ENCODE measurements at regions not wholly inside any gene's neighbourhood (a gene's known extent, or its start where the extent isn't known, plus 50 kb on each side); places are given as distances from the start of the nearest gene placed in this dataset.

DNA sequence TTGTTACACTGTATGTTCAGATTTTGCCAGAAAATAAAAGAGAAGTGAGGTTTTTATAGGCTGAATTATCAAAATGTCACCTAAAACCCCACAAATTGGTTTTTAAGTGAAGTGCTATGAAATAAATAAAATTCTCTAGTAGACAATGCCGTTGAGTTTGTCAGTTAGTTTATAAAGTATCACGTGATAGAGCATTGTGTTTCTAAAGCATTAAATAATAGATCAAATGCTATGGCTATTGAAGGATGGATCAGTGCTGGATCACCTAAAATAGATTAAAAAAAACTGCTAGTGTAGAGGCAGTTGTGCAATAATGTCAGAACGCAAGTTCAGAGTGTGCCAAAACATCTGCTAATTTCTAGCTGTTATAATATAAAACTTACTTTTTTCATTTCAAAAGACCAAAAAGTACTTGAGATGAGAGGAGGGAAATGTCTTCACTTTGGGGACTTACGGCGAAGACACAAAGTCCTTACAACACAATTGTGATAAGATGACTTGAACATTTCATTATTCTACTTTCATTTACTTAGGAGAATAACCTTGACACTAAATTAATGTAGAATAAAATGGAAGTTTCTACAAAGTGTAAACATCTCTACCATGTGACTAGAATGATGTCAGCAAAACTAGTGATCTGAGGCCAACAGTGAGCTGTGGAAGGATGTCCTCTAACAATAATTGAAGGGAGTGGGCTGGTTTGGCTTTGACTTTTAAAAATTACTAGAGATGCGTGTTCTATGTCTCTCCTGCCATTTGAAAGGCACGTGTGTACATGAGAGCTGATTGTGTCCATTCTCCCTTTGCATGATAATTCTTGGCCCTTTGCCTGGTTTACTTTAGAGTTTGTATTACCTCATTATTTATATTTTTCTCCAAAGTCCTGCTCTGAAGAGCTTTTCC, 154.4 kb upstream of the PDE3A start:
- DNase-seq = no peak

DNA sequence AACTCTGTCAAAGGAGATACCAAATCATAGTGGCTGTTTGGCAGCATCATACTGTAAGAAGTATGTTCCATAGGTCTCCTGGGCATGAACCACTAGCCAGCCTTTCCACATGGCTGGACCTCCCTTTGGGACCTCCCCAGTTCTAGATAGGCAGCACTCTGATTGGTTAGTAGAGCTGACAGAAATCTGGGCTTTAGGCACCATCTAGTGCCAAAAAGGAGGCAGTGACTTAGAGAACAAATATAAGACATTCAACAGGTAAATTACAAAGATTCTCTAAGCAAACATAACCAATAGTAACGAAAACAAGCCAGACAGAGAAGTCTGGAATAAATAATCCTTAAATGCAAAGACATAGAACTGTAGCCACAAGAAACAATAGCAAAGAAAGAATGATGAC, 148.0 kb upstream of the PDE3A start:
- DNase-seq = no peak

DNA sequence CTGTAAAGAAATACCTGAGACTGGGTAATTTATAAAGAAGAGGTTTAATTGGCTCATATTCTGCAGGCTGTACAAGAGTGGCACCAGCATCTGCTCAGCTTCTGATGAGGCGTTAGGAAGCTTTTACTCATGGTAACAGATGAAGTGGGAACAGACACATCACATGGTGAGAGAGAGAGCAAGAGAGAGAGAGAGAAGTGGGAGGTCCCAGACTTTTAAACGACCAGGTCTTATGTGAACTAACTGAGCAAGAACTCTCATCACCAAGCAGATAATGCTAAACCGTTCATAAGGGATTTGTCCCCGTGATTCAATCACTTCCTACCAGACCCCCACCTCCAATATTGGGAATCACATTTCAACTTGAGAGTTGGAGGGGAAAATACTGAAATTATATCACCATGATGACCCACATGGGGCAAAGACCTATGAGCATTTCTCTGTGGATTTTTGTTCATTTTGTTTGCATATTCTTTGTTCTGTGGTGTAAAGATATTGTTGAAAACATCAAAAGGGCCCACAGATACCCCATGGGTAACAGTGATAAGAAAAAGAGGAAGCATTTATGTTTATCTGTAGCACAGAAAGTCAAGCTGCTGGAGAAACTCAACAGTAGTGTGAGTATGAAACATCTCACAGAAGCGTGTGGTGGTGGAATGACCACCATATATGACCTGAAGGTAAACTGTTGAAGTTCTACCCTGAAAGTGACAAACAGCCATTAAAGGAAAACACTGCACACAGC, 135.2 kb upstream of the PDE3A start:
- no peak for DNase-seq

DNA sequence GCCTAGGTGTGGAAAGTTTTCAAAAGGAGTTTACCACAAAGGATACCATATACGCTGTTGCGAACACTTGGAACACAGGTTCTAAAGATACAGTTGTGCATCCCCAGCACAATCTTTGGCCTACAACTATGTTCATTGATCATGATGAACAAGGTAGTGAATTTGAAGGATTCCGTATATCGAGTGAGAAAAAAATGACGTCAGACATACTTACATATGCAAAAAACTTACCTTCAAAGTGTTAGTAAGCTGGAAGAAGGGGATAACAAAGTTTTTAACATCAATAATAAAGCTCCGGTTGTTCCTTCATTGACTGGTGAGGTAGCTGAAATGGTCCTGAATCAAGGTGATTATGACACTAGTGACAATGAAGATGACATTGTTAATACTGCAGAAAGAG, 133.9 kb upstream of the PDE3A start:
- DNase-seq = no peak

DNA sequence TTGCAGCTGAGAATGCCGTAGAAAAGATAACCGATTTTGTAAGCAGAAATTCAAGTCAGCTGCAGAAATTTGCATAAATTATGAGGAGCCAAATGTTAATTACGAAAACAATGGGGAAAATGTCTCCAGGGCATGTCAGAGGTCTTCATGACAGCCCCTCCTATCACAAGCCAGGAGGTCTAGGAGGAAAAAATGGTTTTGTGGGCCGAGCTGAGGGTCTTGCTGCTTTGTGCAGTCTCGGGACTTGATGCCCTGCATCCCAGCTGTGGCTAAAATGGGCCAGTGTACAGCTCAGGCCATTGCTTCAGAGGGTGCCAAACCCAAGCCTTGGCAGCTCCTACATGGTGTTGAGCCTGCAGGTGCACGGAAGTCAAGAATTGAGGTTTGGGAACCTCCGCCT, 131.2 kb upstream of the PDE3A start:
- DNase-seq = no peak

DNA sequence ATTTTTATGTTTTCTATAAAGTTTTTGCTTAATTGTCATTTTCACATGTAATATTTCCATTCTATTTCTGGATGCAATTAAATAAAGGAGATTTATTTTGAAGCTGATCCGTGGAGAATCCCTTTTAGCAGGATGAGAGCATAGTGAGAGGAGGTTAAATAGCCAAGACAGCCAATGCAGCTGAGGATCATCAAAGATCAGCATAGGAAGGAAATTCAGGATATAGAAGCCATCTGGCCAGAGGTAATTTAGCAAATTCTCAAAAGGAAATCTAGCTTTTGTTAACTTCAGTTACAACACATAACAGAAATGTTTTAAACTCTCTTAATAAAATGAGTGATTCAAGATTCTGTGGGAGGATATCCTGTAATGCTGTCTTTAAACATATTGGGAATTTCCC, 122.8 kb upstream of the PDE3A start:
- DNase-seq = no peak

DNA sequence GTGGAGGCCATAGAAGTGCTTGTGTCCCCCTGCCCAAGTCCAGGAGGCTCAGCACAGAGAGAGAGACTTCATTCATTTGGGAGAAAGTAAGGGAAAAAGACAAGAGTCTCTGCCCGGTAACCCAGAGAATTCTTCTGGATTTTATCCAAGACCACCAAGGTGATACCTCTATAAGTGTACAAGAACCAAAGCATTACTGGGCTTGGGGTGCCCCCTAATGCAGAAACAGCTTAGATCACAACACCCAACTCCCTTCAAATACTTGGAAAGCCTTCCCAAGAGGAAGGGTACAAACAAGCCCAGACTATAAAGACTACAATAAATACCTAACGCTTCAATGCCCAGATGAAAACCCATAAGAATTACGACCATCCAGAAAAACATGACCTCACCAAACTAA, 119.7 kb upstream of the PDE3A start:
- DNase-seq = no peak

DNA sequence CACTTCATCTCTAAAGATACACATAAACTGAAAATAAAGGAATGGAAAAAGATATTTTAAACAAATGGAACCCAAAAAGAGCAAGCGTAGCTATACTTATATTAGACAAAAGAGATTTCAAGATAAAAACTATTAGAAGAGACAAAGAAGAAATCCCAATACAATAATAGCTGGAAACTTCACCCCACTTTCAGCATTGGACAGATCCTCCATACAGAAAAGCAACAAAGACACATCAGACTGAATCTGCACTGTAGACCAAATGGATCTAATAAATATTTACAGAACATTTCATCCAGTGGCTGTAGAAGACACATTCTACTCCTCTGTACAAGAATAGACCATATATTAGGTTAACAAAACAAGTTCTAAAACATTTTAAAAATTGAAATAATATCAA, 117.6 kb upstream of the PDE3A start:
- DNase-seq = no peak

DNA sequence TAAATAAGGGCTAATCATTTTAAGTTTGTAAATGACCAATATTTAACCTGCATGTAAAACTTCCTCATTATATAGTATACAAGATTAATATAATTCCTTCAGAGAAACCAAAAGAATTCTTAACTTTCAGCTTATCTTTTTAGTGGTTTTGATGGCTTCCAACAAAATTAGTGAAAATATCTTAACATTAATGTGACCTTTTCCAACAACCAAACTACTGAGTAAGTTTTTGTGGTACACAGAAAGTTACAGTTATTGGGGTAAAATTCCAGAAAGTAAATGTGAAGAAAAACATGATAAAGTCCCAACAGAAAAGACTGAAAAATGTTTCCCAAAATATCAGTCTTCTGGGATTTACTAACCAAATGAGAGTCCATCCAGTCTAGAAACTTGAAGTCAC, 111.0 kb upstream of the PDE3A start:
- DNase-seq = no peak

DNA sequence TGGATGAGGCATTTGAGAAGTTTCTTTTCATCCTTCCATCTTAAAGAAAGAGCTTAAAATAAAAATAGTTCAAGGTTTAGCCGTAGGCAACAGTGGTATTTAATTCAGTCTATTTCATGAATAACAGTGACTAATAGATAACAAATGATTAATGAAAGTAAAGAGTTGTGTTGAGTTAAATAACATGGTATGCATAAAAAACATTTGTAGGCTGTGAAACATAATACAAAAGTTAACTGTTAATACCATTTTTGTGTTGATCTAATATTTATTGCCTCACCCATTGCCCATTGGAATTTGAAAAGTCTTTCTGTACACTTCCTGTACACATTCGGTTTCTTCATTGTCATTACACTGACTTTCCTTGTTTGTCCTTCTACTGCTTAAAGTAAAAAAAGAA, 108.6 kb upstream of the PDE3A start:
- no peak for DNase-seq

DNA sequence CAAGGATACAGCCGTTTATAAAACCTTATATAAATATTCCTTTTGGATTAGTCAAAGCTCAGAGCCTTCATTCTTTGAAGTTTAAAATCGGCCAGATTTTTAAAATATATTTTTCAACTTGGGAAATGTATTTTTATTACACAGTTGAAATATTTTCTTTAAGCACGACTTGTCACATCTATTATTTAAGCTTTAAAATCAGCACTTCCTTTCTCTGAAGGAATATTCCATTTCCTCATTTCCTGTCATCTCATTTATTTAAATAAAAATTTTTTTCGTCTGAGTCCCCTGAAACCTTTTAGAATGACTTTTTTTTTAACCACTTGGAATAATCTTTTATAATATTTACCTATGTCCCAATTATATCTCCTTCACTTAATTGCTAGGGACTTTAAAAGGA, 107.5 kb upstream of the PDE3A start:
- DNase-seq = no peak

DNA sequence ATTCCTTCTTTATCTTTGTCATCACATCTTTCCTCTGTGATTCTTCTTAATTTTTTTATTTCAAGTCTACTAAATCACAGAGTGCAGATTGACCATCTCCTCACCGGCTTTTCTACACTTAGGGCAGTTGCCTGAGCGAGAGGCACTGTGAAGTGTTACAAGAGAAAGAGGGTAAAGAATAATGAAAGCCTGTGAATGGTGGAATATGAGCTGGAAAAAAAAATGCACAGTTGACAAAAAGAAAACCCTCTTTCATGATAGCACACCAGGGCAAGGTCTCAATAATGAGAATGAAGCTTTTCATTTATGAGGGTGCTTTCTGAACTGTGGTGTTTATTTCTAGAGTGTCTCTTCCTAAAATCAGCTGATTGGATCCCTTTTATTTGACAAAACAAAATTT, 106.2 kb upstream of the PDE3A start:
- DNase-seq = no peak

DNA sequence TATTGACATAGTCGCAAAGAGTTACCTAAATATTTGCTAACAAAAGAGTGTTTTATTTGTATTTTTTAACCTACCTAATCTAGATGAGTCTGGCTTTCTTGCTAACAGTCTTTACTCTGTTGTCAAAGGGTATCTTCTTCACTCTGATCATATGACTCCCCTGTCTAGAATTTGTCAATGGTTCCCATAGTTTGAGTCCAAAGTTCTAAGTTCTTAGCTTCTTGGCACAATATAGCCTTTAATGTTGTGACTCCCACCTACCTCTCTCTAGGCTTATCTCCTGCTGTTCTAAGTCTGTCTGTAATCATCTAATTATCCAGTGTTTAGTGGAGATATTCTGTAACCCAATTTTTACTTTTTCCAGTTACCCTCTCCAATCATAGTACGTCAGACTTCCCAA, 104.3 kb upstream of the PDE3A start:
- no peak for DNase-seq

DNA sequence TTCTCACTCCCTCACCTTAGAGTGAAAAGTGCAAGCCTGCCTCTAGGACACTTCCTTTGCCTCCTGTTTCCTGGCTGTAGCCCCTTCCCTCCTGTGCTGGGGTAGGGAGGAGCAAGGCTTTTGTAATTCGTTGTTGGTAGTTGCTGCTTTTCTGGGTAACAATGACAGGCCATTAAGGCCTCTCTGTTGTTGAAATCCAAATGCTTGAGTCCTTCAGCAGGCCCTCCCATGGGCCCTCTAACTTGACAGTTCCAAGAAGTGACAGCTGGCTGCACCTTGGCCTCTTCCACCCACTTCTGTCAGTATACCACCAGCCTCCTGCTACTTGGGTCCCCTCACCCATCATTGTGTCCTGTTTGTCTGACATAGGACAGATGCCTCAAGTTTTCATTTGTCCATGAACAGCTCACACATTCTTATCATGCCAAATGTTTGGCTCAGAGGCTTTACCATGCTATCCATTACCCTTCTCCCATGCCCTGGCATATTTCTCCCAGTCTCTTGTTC, 103.7 kb upstream of the PDE3A start:
- no peak for DNase-seq

DNA sequence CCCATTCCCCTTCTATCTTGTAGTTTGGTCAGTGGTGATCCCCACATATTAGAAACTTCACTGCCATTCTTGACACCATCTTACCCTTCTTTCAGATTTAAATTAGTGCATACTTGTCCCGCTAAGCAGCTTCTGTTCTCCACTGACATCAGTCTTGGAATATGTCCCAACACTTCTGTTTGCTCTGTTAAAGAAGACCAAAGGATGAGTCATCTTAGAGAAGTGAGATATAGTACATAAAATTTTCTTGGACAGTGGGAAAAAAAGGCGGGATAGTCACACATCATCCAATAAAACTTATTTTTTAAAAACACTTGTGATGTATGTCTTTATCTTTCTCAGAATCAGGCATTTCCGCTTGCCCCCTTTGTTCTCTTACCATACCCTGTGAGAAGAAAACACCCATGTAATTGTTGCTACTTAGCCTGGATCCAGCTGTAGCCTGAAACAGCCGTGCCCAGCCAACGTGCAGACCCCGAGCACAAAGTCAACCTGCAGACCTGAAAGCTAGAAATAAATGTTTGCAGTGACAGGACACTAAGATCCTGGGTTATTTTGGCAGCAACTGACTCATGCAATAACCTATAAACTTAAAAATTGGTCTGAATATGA, 100.1 kb upstream of the PDE3A start:
- no peak for DNase-seq

DNA sequence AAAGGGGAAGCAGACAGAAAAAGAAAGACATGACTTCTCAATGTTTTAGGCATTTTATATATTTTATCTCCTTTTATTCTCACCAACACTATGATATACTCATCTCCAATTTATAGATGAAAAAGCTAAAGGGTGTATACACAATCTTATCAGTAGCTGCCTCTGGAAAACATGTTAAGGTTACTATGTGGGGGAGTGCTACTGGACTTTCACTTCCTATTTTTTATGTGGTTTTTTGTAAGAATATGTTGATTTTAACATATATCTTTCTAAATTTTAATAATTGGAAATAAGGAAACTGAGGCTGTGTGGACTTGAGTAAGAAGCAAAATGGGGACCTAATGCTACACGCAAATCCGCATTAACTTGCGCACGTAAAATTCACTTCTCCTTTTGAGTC, 99.6 kb upstream of the PDE3A start:
- no peak for DNase-seq

DNA sequence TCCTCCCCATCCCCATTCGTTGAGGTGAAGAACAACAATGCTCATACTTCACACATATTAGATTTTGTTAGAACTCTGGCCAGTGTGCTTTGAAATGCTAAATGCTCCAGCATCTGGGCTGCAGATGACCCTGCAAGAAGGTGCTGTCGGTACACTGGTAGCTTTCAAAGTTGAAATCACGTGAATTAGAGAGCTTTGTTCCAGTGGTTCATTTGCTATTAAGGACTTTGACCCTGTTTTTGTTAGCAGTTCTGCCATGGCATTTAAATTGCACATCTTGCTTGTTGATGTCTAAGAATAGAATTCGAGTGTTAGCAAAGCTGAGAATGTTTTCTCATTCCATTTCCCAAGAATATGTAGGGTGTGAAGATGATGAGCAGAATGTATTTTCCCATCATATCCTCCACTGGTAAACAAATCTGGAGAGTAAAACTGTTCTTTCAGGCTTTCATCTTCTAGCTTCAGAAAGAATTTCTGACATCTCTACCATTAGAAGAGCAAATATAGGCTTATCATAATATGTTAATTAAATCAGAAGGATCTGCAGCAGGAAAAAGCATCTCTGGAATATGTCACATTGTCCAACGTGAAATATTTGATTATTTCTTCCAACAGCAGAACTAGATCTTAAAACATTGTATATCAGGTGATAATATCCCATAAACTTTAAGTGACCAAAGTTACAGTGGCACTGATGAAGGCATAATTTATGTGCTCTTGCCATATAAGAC, 98.8 kb upstream of the PDE3A start:
- DNase-seq = no peak

DNA sequence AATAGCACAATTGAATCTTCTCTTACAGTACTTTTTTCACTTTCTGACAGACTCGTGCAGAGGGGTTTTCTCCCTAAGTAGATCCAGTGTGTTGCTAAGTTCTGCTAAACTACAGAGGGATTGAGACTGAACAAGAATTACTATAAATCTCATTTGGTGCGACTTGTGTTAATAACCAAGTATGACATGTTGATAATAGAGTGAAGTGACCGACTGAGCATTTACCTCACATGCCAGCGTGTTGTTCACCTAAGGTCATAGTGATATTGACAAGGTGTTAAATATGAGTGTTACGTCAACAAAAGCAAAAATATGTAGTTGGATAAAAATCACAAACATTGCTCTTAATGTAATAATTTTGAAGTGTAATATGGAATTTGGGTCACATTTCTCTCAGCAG, 97.8 kb upstream of the PDE3A start:
- DNase-seq = no peak

DNA sequence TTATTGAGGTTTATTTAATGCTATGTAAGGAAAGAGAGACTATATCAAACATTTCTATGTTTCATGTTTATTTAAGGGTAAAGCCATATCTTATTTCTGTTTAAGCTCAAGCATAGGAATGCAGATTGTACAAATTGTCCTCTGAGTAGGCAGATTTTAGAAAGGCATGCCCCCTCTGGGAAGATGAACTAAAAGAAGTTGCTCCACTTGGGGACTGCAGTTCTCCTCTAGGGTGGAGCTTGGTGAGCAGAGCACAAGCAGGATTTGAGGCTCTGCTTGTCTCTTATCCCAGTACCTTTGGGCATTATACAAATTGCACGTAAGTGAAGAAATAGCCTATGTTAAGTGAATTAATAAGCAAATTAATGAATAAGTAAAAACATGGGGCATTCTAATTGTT, 96.2 kb upstream of the PDE3A start:
- no peak for DNase-seq

DNA sequence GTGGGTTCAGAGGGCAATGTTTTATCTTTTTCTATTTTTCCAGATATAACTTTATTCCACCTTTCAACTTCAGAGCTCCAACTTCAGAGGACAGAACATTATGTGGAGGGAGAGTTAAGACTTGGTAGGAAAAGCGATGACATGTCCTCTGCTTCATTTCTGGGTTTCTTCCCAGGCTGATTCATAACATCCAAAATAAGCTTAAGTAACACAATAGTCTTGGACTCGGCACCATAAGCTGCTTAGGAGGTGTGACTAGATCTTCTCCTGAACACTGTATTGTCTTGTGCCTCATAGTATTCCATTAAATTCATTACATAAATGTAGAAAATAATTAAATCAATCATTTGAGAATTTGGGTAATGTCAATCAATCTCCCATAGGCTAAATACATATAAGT, 95.5 kb upstream of the PDE3A start:
- no peak for DNase-seq

DNA sequence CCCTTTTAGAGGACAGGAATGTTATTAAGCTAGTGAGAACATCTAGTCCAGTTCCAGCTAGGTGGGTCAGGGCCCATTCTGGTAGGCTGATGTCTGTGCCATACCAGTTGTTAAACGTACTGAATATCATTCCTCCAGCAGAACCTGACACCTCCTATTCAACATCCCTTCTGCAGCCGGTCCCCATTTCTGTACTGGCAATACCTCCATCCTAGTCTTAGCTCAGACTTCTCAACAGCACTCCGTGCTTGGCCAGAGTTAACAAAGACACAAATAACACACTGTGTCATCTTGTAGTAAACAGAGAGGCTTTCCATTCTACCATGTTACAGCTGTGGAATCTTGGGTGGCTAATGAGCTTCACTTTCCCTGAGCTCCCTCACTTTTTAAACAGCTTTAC, 94.3 kb upstream of the PDE3A start:
- DNase-seq = no peak

DNA sequence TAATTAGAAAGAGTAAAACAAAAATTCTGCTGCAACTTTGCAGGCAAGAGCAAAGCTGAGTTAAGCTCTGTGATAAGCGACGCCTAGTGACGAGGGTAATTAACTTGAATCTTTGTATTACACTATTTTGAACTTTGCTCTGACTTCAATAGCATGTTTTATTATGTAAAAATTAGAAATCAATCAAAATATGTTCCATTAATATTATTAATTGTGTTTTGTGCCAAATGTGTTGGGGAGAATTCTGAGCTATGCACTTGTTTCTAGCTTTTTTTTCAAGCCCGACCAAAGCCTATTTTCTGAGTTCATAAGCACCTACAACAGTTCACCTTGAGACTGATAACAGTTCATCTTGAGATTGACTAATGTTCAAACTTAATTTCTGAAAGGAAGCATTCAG, 90.1 kb upstream of the PDE3A start:
- DNase-seq = no peak

DNA sequence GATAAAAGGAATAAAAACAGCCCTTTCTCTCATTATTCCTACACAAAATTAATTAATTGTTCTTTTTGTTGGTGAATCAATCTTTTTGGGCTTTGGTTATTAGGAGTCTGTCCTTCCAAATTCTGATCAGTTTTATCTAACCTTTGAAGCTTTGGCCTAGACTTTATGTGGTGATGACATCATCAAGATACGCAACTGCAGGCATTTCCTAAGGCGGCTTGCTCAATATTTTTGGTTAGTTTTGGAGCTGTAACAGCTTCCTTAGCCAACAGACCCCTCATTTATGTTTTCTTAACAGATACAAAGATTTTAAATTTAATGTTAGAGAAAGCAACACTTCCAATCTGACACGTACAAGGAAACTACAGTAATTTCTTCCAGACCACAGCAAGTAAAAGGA, 87.8 kb upstream of the PDE3A start:
- no peak for DNase-seq

All from DMS79 (cell line).